Endodermal cell (in vitro differentiated cells): ENCODE measurements at regions not wholly inside any gene's neighbourhood (a gene's known extent, or its start where the extent isn't known, plus 50 kb on each side); places are given as distances from the start of the nearest gene placed in this dataset.

Source experiments
- DNase-seq: peaks from one replicate; pipeline ENCODE4 v3.0.0-alpha.2; 2017
- H3K27ac ChIP-seq: 2 replicates; pipeline ENCODE4 v1.5.1; 2013; ENCODE audit warnings: mild to moderate bottlenecking, low read depth, low read length, moderate library complexity
- H3K27me3 ChIP-seq: 2 replicates; pipeline ENCODE4 v1.6.1; 2013; ENCODE audit warnings: mild to moderate bottlenecking, low read length, moderate library complexity; ENCODE audit not compliant: insufficient read depth, control insufficient read depth, poor library complexity, severe bottlenecking
- H3K36me3 ChIP-seq: 2 replicates; pipeline ENCODE4 v1.7.0; 2013; ENCODE audit warnings: mild to moderate bottlenecking, low read length, moderate library complexity; ENCODE audit not compliant: control insufficient read depth, insufficient read depth
- H3K4me1 ChIP-seq: one replicate; pipeline ENCODE4 v1.7.0; 2013; ENCODE audit warnings: low read length; ENCODE audit not compliant: control insufficient read depth, insufficient read depth
- H3K4me3 ChIP-seq: 2 replicates; pipeline ENCODE4 v1.5.1; 2013; ENCODE audit warnings: mild to moderate bottlenecking, low read length, moderate library complexity
- H3K9ac ChIP-seq: 2 replicates; pipeline ENCODE4 v1.6.1; 2013; ENCODE audit warnings: mild to moderate bottlenecking, low read length, moderate library complexity; ENCODE audit not compliant: poor library complexity, severe bottlenecking; ENCODE audit errors: extremely low read depth
- H3K9me3 ChIP-seq: 2 replicates; pipeline ENCODE4 v1.6.1; 2013; ENCODE audit warnings: mild to moderate bottlenecking, low read length, moderate library complexity; ENCODE audit not compliant: control insufficient read depth
- H3K27ac Mint-ChIP-seq: 2 replicates; pipeline ENCODE4 v1.8.0; 2020; ENCODE audit warnings: mixed read lengths
- H3K27me3 Mint-ChIP-seq: 2 replicates; pipeline ENCODE4 v1.8.0; 2021; ENCODE audit warnings: mild to moderate bottlenecking, mixed read lengths; ENCODE audit not compliant: insufficient read depth
- H3K36me3 Mint-ChIP-seq: 2 replicates; pipeline ENCODE4 v1.8.0; 2020; ENCODE audit warnings: low read depth, mixed read lengths
- H3K4me1 Mint-ChIP-seq: 2 replicates; pipeline ENCODE4 v1.8.0; 2020; ENCODE audit warnings: mixed read lengths
- H3K4me3 Mint-ChIP-seq: 2 replicates; pipeline ENCODE4 v1.8.0; 2020; ENCODE audit warnings: mild to moderate bottlenecking, moderate library complexity, mixed read lengths
- H3K9me3 Mint-ChIP-seq: 2 replicates; pipeline ENCODE4 v1.8.0; 2020; ENCODE audit warnings: mild to moderate bottlenecking, mixed read lengths
- WGBS, 2 experiments: methylation state at CpG; one replicate each; pipeline versions ENCODE4 v1.1.5 to v1.1.7; 2013; ENCODE audit warnings: missing lambda C conversion rate in 2 of 2, mixed read lengths in 1 of 2; ENCODE audit not compliant: insufficient coverage in 1 of 2, insufficient read length in 1 of 2; 5-methylcytosine and 5-hydroxymethylcytosine counted together
- TF ChIP-seq, protein P1 (sequence below): fragments of 200-600 bp; sonication (generic); conservative IDR thresholded peaks from 2 replicates; pipeline ENCODE4 v1.5.0; 2021; ENCODE audit warnings: antibody characterized with exemption, mild to moderate bottlenecking

GRCh38 chr22:26847046-26847445 is 189.7 kb downstream of the MIAT start:
- 63 to 67% methylated on average over 5 of the region's 5 CpGs for WGBS, 2 experiments
- H3K4me3 ChIP-seq: no peak overlapping the region
- Mint-ChIP-seq H3K4me1 (peaks cover 2% of the 10 kb centered on the region), H3K4me3 (no peak overlapping the region), H3K27me3 (peaks cover 18% of the 10 kb centered on the region), H3K36me3 (no peaks in the 10 kb centered on the region), H3K9me3 (no peaks in the 10 kb centered on the region), H3K27ac (no peak overlapping the region)
- H3K36me3 ChIP-seq: no peaks in the 10 kb centered on the region
- H3K9me3 ChIP-seq: no peaks in the 10 kb centered on the region
- no peak overlapping the region for H3K27ac ChIP-seq
- H3K9ac ChIP-seq: no peak overlapping the region
- DNase-seq: peak; percentile 6
- no peaks in the 10 kb centered on the region for H3K4me1 ChIP-seq
- TF ChIP-seq, protein P1, sequence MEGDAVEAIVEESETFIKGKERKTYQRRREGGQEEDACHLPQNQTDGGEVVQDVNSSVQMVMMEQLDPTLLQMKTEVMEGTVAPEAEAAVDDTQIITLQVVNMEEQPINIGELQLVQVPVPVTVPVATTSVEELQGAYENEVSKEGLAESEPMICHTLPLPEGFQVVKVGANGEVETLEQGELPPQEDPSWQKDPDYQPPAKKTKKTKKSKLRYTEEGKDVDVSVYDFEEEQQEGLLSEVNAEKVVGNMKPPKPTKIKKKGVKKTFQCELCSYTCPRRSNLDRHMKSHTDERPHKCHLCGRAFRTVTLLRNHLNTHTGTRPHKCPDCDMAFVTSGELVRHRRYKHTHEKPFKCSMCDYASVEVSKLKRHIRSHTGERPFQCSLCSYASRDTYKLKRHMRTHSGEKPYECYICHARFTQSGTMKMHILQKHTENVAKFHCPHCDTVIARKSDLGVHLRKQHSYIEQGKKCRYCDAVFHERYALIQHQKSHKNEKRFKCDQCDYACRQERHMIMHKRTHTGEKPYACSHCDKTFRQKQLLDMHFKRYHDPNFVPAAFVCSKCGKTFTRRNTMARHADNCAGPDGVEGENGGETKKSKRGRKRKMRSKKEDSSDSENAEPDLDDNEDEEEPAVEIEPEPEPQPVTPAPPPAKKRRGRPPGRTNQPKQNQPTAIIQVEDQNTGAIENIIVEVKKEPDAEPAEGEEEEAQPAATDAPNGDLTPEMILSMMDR: no peak
- peaks cover 5% of the 10 kb centered on the region for H3K27me3 ChIP-seq

- Mint-ChIP-seq H3K4me3 (no peak overlapping the region), H3K27ac (no peak overlapping the region), H3K9me3 (no peaks in the 10 kb centered on the region), H3K27me3 (peaks cover 16% of the 10 kb centered on the region), H3K36me3 (no peaks in the 10 kb centered on the region), H3K4me1 (peaks cover 2% of the 10 kb centered on the region)
- WGBS, 2 experiments: 92 to 100% methylated on average over 1 to 2 of the region's 2 CpGs
- Histone ChIP-seq H3K9ac (no peak overlapping the region), H3K9me3 (no peaks in the 10 kb centered on the region), H3K27me3 (peaks cover 5% of the 10 kb centered on the region), H3K4me3 (no peak overlapping the region), H3K4me1 (no peaks in the 10 kb centered on the region), H3K36me3 (no peaks in the 10 kb centered on the region), H3K27ac (no peak overlapping the region)
- TF ChIP-seq, protein P1: no peak
- peak; percentile 35 for DNase-seq
Observed at GRCh38 chr22:26847816-26848215, 190.4 kb downstream of the MIAT start.

DNA sequence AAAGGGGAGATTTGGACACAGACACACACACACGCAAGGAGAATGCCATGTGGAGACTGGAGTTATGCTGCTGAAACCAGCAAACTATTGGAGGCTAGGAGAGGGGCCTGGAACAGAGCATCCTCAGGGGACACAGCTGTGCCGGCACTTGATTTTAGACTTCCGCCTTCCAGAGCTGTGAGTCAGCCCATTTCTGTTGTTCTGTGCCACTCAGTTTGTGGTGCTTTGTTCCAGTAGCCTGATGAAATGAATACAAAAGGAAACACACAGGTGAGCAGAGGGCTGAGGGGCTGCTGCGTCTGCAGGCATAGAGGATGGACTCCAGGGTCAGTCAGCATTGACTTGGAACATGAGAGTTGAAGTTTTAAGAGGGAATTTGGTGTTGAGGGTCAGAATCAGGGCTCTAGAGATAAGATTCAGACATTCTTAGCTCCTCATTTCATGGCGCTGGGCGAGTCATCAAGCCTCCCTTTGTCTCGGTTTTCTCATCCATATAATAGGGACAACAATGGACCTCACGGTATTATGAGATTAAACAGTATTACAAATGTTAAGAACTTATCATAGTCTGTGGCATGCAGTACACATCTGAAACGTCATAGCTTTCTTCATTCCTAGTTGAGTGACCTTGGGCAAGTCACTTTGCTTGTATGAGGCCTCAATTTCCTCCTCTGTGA is 191.0 kb downstream of the MIAT start:
- Histone ChIP-seq H3K4me1 (no peaks in the 10 kb centered on the region), H3K27ac (no peak overlapping the region), H3K36me3 (no peaks in the 10 kb centered on the region), H3K27me3 (peaks cover 5% of the 10 kb centered on the region), H3K4me3 (no peak overlapping the region), H3K9ac (no peak overlapping the region), H3K9me3 (no peaks in the 10 kb centered on the region)
- Mint-ChIP-seq H3K9me3 (no peaks in the 10 kb centered on the region), H3K27me3 (peaks cover 16% of the 10 kb centered on the region), H3K4me3 (no peak overlapping the region), H3K27ac (no peak overlapping the region), H3K36me3 (no peaks in the 10 kb centered on the region), H3K4me1 (peaks cover 2% of the 10 kb centered on the region)
- DNase-seq: peak; percentile 46
- WGBS, 2 experiments: 80 to 88% methylated on average over 7 to 9 of the region's 9 CpGs
- TF ChIP-seq, protein P1: no peak
